CD4-positive, alpha-beta T cell treated with Interleukin-6 at 100 ng/mL for 8 hours (primary cell): ENCODE measurements at regions not wholly inside any gene's neighbourhood (a gene's known extent, or its start where the extent isn't known, plus 50 kb on each side); places are given as distances from the start of the nearest gene placed in this dataset.

Source experiments
- DNase-seq: peaks from one replicate; pipeline ENCODE4 v3.0.0-alpha.2; 2020; ENCODE audit warnings: mixed read lengths, low spot score

GRCh38 chr3:34783876-34784275 is 855.4 kb upstream of the ARPP21 start:
- DNase-seq, result no peak

- no peak for DNase-seq
Measured at GRCh38 chr3:34793057-34793456, 846.3 kb upstream of the ARPP21 start.

GRCh38 chr3:34807611-34808010 is 831.7 kb upstream of the ARPP21 start:
- no peak for DNase-seq

- DNase-seq, result no peak
Measured at GRCh38 chr3:34808287-34808686, 831.0 kb upstream of the ARPP21 start.

- no peak for DNase-seq
Measured at GRCh38 chr3:34828847-34829246, 810.5 kb upstream of the ARPP21 start.

- no peak for DNase-seq
Measured at GRCh38 chr3:34832865-34833508, 806.3 kb upstream of the ARPP21 start.

- no peak for DNase-seq
Measured at GRCh38 chr3:34837848-34838741, 801.2 kb upstream of the ARPP21 start.

GRCh38 chr3:34842706-34843480 is 796.4 kb upstream of the ARPP21 start:
- no peak for DNase-seq

- no peak for DNase-seq
Measured at GRCh38 chr3:34844323-34844620, 795.1 kb upstream of the ARPP21 start.

GRCh38 chr3:34851137-34851536 is 788.2 kb upstream of the ARPP21 start:
- no peak for DNase-seq

GRCh38 chr3:34852844-34853439 is 786.4 kb upstream of the ARPP21 start:
- DNase-seq, result no peak

- no peak for DNase-seq
Measured at GRCh38 chr3:34856081-34856947, 783.0 kb upstream of the ARPP21 start.

- no peak for DNase-seq
Measured at GRCh38 chr3:34858067-34858660, 781.2 kb upstream of the ARPP21 start.

GRCh38 chr3:34859746-34860145 is 779.6 kb upstream of the ARPP21 start:
- DNase-seq, result no peak

GRCh38 chr3:34862456-34862855 is 776.9 kb upstream of the ARPP21 start:
- no peak for DNase-seq

- DNase-seq, result no peak
Measured at GRCh38 chr3:34863485-34863884, 775.8 kb upstream of the ARPP21 start.

- no peak for DNase-seq
Measured at GRCh38 chr3:34864011-34864410, 775.3 kb upstream of the ARPP21 start.

GRCh38 chr3:34865346-34865745 is 774.0 kb upstream of the ARPP21 start:
- DNase-seq, result no peak

- no peak for DNase-seq
Measured at GRCh38 chr3:34868935-34869334, 770.4 kb upstream of the ARPP21 start.

- no peak for DNase-seq
Measured at GRCh38 chr3:34869696-34870095, 769.6 kb upstream of the ARPP21 start.

- DNase-seq, result no peak
Measured at GRCh38 chr3:34872406-34872805, 766.9 kb upstream of the ARPP21 start.
